Transverse colon (tissue), 4 donors: ENCODE measurements at regions not wholly inside any gene's neighbourhood (a gene's known extent, or its start where the extent isn't known, plus 50 kb on each side); places are given as distances from the start of the nearest gene placed in this dataset.

Source experiments
- CTCF ChIP-seq, 5 experiments: fragments of 200-600 bp in 3 of 5; fragments of 450-650 bp in 2 of 5; sonication (generic) in 3 of 5; IDR thresholded peaks; 1 replicate in 2 of 5; 2 replicates in 3 of 5; pipeline ENCODE4 v1.5.1; 2016 to 2017; ENCODE audit warnings: antibody characterized with exemption in 5 of 5, inconsistent platforms in 3 of 5, mild to moderate bottlenecking in 2 of 5, moderate library complexity in 1 of 5
- EP300 ChIP-seq: sonication (generic); formaldehyde crosslinking; IDR thresholded peaks from one replicate; pipeline ENCODE4 v1.6.1; 2017; ENCODE audit warnings: antibody characterized with exemption, low read depth
- POLR2A ChIP-seq: fragments of 450-650 bp; IDR thresholded peaks from one replicate; pipeline ENCODE4 v1.6.1; 2016; ENCODE audit warnings: antibody characterized with exemption, mild to moderate bottlenecking, moderate library complexity
- POLR2AphosphoS5 ChIP-seq, 3 donors: sonication (generic); formaldehyde crosslinking; IDR thresholded peaks; one replicate each; pipeline ENCODE4 v1.6.1; 2016; ENCODE audit warnings: antibody characterized with exemption in 3 of 3

DNA sequence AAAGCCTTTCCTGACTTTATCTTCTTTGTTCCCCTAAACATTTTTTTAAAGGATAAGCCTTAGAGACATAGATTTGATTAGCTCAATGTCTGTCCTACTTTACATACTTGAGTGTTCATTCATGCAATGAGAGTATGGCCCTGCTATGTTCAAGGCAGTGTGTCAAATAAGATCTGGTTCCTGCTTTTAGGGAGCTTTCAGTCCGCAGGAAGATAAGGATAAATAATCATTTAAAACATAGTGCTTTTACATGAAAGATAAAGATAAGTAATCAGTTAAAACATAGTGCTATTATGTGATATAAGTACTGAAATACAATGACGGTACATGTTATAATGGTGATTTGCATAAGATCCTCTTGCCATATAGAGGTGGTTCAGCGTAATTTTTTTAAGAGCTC, 378.3 kb upstream of the PRICKLE1 start:
- TF ChIP-seq CTCF (IDR thresholded peaks at IDR 0.05) (no peak), POLR2AphosphoS5 (IDR thresholded peaks at IDR 0.05) (no peak), POLR2A (no peak), EP300 (no peak)
